Activated effector memory CD4-positive, alpha-beta T cell treated with Interleukin-2 at 50 U/mL for 16 hours (primary cell): ENCODE measurements at regions not wholly inside any gene's neighbourhood (a gene's known extent, or its start where the extent isn't known, plus 50 kb on each side); places are given as distances from the start of the nearest gene placed in this dataset.

Source experiments
- DNase-seq: peaks from one replicate; pipeline ENCODE4 v3.0.0-alpha.2; 2020

DNA sequence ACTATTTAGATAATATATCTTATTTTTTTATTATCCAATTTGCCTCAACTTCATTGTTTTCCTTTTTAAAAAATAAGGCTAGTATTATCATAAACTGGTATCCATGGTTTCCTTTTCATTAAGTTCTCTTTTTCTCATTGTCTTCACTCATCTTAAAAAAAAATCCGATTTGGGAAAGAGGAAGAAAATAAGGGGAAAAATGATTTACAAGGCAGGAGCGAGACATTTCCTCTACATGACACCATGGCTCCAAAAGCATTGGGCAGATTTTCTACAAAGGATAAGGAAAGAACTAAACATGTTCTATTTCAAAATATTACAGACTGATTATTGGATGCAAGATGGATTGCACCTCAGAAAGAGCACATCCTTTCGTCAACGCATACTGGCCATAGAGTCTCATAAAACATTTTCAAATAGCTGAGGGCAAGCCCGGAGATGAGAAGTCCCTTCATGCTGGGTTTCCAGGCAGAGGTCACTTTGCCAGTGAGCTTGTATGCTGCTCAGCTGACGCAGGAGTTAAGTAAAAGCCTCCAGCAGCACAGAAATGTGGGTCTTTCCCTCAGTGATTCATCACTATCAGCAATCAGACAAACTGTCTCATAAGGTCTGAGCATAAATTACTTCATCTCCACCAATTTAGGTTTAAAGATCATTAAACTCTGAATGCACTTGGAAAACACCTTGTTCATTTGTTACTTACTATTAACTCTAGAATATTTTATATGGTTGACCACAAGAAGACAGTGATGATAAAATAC lies 129.0 kb upstream of the TNFAIP3 start:
- DNase-seq, result no peak

- no peak for DNase-seq
Observed at GRCh38 chr6:137738931-137739504, 128.0 kb upstream of the TNFAIP3 start.

DNA sequence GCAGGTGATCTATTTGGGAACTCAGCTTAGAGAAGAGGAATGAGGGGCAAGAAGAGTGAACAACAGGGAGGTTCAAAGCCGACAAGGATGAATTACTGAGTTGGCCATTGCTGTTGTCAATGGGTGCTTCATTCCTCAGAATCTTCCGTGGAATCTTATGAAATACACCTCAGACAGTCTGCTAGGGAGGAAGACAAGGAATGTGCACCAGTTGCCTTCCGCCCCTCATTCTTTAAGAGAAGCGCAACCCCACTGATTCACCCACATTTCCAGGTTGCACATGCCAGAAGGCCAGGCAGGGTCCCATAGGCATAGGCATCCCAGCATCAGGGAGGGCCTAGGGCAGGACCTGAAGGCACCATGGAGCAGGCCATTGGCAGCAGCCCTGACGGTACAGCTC lies 127.5 kb upstream of the TNFAIP3 start:
- no peak for DNase-seq

DNA sequence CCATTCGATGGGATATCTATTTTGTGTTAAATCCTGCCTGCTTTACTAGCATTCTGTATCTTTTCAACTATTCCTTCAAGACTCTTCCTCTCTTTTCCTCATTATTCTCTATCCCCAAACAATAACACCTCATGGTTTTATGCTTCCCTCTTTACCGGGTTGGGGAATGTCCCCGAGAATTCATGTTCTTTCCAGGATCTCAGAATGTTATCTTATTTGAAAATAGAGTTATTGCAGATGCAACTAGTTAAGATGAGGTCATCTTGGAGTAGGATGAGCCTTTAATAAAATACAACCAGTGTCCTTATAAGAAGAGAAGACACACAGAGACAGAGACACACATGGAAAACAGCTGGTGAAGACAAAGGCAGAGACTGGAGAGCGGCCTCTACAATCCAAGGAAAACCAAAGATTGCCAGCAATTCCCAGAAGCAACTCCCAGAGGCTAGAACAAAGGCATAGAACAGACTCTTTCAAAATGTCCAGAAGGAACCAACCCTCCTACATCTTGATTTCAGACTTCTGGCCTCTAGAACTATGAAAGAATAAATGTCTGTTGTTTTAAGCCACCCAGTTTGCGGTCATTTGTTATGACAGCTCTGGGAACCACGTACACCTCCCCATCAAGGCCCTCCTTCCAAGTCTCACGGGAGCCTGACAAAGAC lies 126.8 kb upstream of the TNFAIP3 start:
- DNase-seq, result no peak

DNA sequence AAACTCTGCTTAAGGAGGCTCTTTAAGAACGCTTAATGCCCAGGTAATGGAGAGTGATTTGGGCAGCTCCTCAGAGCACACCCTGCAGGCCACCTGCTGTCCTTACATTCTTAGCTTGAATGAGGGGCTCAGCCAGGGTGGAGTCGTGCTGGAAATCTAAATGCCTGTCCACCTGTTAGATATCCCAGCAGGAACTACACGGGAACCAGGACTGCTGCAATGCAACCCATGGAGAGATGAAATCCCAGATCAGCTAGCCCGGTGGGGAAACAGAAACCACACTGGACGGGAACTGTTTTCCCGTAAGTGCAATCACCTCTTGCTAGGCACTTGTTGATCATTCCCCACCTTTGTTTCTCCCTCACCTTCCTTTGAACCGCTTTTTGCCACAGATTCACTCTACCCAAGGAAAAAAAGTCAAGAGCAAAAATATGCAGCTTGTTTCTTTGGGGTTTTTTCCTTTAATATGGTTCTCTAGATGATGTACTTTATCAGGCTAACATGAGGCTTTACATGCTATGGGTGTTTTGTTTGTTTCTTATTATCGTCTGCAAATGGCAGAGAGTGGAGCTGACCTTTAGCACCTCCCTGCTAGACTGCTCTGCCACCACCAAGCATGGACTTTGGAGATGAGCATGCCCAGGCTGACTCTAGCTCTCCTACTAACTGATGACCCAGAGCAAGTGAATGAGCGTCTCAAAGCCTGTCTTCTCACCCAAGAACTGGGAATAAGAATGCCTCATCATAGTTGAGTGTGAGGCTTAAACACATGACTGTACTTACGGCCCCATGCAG lies 125.9 kb upstream of the TNFAIP3 start:
- no peak for DNase-seq

DNA sequence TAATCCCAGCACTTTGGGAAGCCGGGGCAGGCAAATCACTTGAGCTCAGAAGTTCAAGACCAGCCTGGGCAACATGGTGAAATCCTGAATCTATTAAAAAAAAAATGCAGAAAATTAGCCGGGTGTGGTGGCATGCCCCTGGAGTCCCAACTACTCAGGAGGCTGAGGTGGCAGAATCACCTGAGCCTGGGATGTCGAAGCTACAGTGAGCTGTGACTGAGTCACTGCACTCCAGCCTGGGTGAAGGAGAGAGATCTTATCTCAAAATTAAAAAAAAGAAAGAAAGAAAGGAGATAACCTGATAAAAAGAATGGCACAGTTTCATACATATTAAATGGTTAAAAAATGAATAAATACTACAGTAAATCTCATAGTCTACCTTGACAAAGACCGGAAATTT lies 123.6 kb upstream of the TNFAIP3 start:
- DNase-seq, result no peak

- DNase-seq, result no peak
Observed at GRCh38 chr6:137744877-137745276, 122.2 kb upstream of the TNFAIP3 start.

GRCh38 chr6:137745321-137745720 lies 121.7 kb upstream of the TNFAIP3 start:
- DNase-seq, result no peak

- no peak for DNase-seq
Observed at GRCh38 chr6:137746264-137746663, 120.8 kb upstream of the TNFAIP3 start.

- DNase-seq, result no peak
Observed at GRCh38 chr6:137749696-137750211, 117.3 kb upstream of the TNFAIP3 start.

DNA sequence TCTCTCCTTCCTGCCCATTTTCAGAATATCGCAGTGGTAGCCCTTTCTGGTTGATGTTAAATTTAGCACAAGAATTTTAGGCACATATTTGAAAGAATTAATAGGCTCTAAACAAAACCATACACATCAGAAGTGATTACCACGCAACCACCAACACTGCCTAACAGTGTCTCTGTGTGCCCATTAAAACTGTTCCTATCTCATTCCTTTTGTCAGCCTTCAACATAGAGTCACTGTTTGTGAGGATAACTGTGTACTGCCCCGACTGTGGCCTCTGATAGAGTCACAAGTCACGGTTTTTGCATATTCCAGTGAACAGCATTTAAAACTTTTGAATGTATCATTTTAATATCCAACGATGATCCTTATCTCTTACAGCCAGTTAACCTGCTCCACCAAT lies 116.8 kb upstream of the TNFAIP3 start:
- DNase-seq, result no peak

- no peak for DNase-seq
Observed at GRCh38 chr6:137751768-137752560, 115.1 kb upstream of the TNFAIP3 start.

DNA sequence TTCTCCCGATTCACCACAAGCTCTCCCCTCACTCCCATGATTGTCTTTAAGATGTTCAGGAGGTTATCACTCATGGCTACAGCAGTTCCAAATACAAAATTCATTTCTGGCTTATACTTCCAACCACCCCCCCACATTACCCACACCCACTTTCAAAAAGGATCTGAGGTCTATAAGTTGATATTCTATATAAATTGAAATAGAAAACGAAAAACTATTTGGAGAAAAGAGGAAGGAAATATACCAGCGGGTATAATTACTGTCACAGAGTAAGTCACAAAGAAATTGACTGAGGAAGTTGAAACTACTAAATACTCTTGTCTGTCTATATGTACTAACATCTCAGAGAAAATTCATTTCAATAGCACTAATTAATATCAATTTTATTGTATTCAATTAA lies 112.7 kb upstream of the TNFAIP3 start:
- no peak for DNase-seq

GRCh38 chr6:137754866-137755265 lies 112.2 kb upstream of the TNFAIP3 start:
- no peak for DNase-seq

DNA sequence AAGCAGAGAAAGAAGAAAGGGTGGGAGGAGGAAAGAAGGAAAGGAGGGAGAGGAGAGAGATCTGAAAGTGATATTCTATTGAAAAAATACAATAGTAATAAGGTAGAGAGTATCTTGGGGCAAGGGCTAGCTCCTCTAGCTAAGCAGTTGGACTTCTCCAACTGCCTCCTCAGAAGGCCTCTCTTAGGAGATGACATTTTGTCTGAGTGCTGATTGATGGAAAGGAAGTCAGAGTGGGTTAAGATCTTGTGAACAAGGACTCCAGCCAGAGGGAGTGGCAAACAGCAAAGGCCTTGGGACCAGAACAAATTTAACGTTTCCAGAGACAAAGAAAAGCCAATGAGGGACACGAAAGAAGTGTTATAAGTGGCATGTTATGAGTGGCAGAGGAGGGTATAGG lies 111.8 kb upstream of the TNFAIP3 start:
- DNase-seq, result no peak

DNA sequence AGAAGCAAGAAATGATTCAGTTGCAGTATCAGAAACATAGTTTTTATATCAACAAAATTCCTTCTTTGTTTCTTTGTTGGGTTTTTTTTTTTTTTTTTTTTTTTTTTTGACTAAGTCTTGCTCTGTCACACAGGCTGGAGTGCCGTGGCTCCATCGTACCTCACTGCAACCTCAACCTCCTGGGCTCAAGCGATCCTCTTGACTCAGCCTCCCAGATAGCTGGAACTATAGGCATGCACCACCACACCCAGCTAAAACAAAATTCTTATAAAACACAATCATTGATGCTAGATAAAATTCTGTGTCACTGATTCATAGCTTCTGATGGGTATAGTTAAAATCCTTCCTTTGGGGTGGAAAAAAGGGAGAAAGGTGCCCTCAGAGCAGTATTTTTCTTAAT lies 110.3 kb upstream of the TNFAIP3 start:
- DNase-seq, result no peak

DNA sequence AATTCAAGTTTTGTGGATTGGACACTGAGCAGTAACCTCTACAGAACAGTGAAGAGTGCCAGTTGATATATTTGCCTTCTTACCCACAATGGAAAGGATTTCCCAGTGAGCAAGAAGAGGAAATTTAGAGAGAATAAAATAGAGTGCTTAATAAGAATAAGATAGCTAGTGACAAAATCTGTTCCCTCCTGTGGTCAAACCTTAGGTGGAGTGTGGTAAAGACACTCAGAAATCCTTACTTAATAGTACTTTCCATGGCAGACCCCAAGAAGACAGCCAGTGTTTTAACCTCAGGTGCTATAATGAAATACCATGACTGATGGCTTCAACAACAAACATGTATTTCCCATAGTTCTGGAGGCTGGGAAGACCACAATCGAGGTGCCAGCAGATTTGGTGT lies 108.4 kb upstream of the TNFAIP3 start:
- DNase-seq, result no peak

DNA sequence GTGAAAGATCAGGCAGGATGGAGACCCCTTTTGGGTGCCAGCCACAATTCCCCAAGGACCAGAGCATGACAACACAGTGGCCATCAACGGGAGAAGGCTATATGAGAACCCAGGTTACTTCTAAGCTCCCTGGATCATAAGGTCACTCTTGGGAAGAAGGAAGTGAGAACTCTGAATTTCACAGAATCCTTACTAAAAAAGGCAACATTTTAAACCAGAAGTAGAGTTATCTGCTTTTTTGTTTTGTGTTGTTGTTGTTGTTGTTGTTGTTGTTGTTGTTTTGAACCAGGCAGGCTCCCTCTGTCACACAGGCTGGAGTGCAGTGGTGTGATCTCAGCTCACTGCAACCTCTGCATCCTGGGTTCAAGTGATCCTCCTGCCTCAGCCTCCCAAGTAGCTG lies 107.4 kb upstream of the TNFAIP3 start:
- no peak for DNase-seq

GRCh38 chr6:137761072-137761471 lies 106.0 kb upstream of the TNFAIP3 start:
- DNase-seq, result no peak

DNA sequence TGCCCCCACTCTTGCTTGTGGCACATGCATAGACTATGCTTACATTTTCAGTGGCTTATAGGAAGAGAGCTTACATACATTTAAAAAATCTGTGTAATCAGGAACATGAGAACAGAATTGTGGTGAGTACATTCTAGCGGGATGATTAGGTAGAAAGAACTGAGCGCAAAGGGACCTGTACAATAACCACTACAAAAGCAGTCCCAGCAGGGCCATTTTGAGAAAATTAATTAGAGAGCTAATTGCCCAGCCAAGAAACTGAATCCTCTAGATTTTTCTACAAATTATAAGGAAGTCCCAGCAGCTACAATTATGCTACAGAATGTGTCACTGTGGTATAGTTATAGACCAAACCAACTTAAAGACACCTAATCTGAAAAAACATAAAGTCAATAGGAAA lies 105.6 kb upstream of the TNFAIP3 start:
- DNase-seq, result no peak

DNA sequence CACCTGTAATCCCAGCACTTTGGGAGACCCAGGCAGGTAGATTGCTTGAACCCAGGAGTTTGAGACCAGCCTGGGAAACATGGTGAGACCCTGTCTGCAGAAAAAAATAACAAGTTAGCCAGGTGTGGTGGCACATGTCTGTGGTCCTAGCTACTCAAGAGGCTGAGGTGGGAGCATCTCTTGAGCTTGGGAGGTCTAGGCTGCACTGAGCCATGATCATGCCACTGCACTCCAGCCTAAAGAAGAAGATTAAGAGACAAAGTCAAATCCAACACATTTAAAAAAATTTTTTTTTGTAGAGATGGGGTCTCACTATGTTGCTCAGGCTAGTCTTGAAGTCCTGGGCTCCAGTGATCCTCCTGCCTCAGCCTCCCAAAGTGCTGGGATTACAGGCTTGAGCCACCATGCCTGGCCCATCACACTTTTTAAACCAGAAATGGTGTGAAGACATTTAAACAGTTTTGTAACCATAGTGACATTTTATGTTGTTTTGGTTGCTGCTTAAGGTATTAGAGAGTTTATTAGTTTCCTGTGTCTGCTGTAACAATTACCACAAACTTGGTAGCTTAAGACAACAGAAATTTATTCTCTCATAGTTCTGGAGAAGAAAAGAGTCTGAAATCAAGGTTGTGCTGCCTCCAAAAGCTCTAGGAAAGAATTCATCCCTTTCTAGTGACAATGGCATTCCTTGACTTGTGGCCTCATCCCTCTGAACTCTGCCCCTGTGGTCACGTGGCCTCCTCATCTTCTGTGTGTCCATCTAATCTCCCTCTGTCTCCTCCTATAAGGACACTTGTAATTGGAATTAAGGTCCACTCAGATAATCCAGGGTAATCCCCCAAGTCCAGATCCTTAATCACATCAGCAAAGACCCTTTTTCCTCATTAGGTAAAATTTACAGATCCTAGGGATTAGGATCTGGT lies 104.6 kb upstream of the TNFAIP3 start:
- no peak for DNase-seq
